ENCODE measurements at regions not wholly inside any gene's neighbourhood (a gene's known extent, or its start where the extent isn't known, plus 50 kb on each side); places are given as distances from the start of the nearest gene placed in this dataset.

DNA sequence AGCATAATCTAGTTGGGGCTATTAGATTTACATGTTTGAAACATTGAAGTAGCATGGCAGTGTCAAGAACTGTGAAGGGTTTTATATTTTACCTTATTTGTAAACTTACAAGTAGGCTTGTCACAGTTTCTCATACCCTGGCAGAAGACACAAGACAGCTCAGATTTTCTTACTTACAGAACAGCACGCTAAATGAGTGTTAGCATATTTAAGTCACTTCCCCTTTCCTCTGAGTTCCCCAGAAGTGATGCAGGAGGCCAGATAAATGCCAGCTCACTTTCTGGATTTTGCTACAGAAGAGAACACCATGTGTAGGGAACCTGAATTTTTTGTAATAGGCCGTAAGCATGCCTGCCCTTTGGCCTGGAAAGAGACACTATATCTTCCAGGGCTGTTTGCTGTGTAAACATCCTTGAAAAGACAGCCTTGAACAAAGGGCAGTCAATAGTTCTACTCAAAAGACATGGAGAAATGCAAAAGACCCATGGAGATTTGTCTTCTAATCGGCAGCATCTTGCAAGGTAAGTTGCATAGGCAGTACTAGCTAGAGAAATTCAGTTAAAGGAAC lies 279.1 kb downstream of the PHF14 start:
- Histone ChIP-seq H3K9me2 (ENCODE audit: insufficient read depth) (no peaks in the 10 kb centered on the region), H3K27me3 (ENCODE audit: insufficient read depth, low read length) (peaks cover 17% of the 10 kb centered on the region), H2AFZ (ENCODE audit: low read depth, low read length, poor library complexity, severe bottlenecking) (no peak overlapping the region), H3K4me1 (ENCODE audit: control insufficient read depth in 1 of 2, insufficient read depth in 2 of 2, low read length in 2 of 2) (no peaks in the 10 kb centered on the region), H4K20me1 (ENCODE audit: insufficient read depth) (no peaks in the 10 kb centered on the region), H3K79me2 (ENCODE audit: insufficient read depth, low read length) (no peaks in the 10 kb centered on the region), H3K27ac (ENCODE audit: low read depth, low read length) (no peak overlapping the region), H3K9me3 (ENCODE audit: control insufficient read depth in 1 of 2, insufficient read depth in 1 of 2, low read depth in 1 of 2, low read length in 2 of 2) (no peaks in the 10 kb centered on the region), H3K4me2 (ENCODE audit: low read length) (no peak overlapping the region), H3K4me3 (replicated peaks in 1 of 2; ENCODE audit: low read depth in 1 of 2, low read length in 2 of 2) (no peak overlapping the region), H3K36me3 (ENCODE audit: control insufficient read depth in 1 of 2, insufficient read depth in 2 of 2, low read length in 2 of 2) (no peaks in the 10 kb centered on the region), H3K9ac (ENCODE audit: low read length) (no peak overlapping the region)
- no peak for DNase-seq (ENCODE audit: low read depth, low spot score)
- TF ChIP-seq, protein P1, sequence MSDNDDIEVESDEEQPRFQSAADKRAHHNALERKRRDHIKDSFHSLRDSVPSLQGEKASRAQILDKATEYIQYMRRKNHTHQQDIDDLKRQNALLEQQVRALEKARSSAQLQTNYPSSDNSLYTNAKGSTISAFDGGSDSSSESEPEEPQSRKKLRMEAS (IDR thresholded peaks at IDR 0.05), result no peak
- TF ChIP-seq SP1 (IDR thresholded peaks at IDR 0.05; ENCODE audit: low read depth) (no peak), CEBPB (IDR thresholded peaks at IDR 0.05; ENCODE audit: low read depth) (no peak), SIN3A (IDR thresholded peaks at IDR 0.05; ENCODE audit: low read depth) (no peak), ZNF274 (IDR thresholded peaks at IDR 0.05; ENCODE audit: low read depth, low read length) (no peak), FOSL1 (IDR thresholded peaks at IDR 0.05; ENCODE audit: low read depth) (no peak), YY1 (IDR thresholded peaks at IDR 0.05; ENCODE audit: extremely low read depth, insufficient replicate concordance, low read depth, low read length) (no peak), SRF (IDR thresholded peaks at IDR 0.05; ENCODE audit: low read depth) (no peak)
- TF ChIP-seq, protein P2, sequence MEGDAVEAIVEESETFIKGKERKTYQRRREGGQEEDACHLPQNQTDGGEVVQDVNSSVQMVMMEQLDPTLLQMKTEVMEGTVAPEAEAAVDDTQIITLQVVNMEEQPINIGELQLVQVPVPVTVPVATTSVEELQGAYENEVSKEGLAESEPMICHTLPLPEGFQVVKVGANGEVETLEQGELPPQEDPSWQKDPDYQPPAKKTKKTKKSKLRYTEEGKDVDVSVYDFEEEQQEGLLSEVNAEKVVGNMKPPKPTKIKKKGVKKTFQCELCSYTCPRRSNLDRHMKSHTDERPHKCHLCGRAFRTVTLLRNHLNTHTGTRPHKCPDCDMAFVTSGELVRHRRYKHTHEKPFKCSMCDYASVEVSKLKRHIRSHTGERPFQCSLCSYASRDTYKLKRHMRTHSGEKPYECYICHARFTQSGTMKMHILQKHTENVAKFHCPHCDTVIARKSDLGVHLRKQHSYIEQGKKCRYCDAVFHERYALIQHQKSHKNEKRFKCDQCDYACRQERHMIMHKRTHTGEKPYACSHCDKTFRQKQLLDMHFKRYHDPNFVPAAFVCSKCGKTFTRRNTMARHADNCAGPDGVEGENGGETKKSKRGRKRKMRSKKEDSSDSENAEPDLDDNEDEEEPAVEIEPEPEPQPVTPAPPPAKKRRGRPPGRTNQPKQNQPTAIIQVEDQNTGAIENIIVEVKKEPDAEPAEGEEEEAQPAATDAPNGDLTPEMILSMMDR (IDR thresholded peaks at IDR 0.05 in 2 of 3, conservative IDR thresholded peaks at IDR 0.05 in 1 of 3; ENCODE audit: borderline replicate concordance in 1 of 3, insufficient read depth in 1 of 3, low read depth in 2 of 3, low read length in 2 of 3), result no peak
- intact Hi-C loops (cut with micrococcal nuclease), result no loop called here
- no peak for ATAC-seq
- ChIA-PET CTCF (no interaction called here), RAD21 (ENCODE audit: low non-redundant PET in 1 of 2, low total read pairs in 2 of 2, uncharacterized antibody in 2 of 2, unreplicated experiment in 2 of 2) (interaction anchor here in 1 of 2 experiments (0.6 kb wide), 1 partner anchor 118 kb away, joined by 3 read pairs; no protein-coding TSS in a partner anchor), POLR2A (no interaction called here)
- BruUV-seq (replicated peaks), result no TSS peak

Data from HCT116 (cell line).